Esophagus mucosa (tissue), 1 donor: ENCODE measurements at regions not wholly inside any gene's neighbourhood (a gene's known extent, or its start where the extent isn't known, plus 50 kb on each side); places are given as distances from the start of the nearest gene placed in this dataset.

ENCODE experiments used
- ATAC-seq: fragments of 200-7000 bp; cut with Tn5 transposase; one replicate; pipeline ENCODE4 v1.9.1; 2020
- donor health status: DM: yes; HTN: yes; CAD: no.

DNA sequence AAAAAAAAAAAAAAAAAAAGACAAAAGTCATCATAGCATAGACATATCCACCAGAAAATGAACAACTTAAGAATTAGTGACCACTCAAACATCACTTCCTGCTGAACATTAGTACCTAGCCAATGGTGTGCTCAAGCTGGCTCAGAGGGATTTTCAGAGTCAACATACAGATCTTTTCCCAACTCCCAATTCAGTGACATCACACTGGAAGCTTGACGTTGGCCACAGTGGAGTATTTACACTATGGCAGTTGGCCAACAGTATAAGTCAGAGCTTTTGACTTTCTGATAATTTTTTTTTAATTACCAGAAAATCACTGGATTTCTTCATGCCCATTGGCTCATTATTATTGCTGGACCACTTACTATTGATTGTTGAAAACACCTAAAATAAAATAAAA, 383.5 kb downstream of the ARHGEF28 start:
- no peak for ATAC-seq

GRCh38 chr5:74007193-74007592, 381.2 kb downstream of the ARHGEF28 start:
- no peak for ATAC-seq

- ATAC-seq, result no peak
These were observed 373.3 kb downstream of the ARHGEF28 start for GRCh38 chr5:73999297-73999696.

- no peak for ATAC-seq
These were observed 372.5 kb downstream of the ARHGEF28 start for GRCh38 chr5:73998489-73998888.

GRCh38 chr5:73997960-73998359, 372.0 kb downstream of the ARHGEF28 start:
- ATAC-seq, result no peak

GRCh38 chr5:73996151-73996755, 370.3 kb downstream of the ARHGEF28 start:
- ATAC-seq, result no peak

DNA sequence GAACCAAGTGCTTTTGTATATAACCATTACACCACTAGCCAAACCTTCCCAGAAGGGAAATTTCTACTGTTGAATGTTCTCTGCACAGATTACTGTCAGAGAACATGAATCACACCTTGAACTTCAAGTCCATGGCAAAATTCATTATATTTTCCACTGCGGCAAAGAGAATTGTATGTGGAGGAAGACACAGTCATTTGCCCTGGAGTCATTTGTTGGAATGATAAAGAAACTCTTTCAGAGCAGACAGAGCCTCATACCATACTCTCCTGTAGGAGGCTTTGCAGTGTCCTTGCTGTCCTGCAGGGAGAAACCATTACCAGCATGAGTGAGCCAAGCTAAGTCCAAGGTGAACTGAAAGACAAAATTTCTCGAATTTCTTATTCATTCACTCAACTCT, 369.0 kb downstream of the ARHGEF28 start:
- peak; percentile 59 for ATAC-seq
